Gastrocnemius medialis (tissue), 4 donors: ENCODE measurements at regions not wholly inside any gene's neighbourhood (a gene's known extent, or its start where the extent isn't known, plus 50 kb on each side); places are given as distances from the start of the nearest gene placed in this dataset.

Experiments
- ATAC-seq, 2 donors: fragments of 150-250 bp; one replicate each; pipeline ENCODE4 v1.9.1; 2016
- DNase-seq, 2 donors: peaks; one replicate each; pipeline ENCODE4 v3.0.0-alpha.2; 2019
- H3K27ac ChIP-seq, 4 donors: fragments of 200-600 bp; sonication (generic); 1 replicate in 1 of 4; 2 replicates in 3 of 4; pipeline ENCODE4 v1.5.1; 2016 to 2018; ENCODE audit warnings: mild to moderate bottlenecking in 2 of 4, moderate library complexity in 1 of 4
- H3K27me3 ChIP-seq, 3 donors: fragments of 200-600 bp; sonication (generic) in 2 of 3; 1 replicate in 1 of 3; 2 replicates in 2 of 3; pipeline versions ENCODE4 v1.5.1 to v1.6.0; 2016 to 2019; ENCODE audit warnings: mild to moderate bottlenecking in 1 of 3, moderate library complexity in 1 of 3
- H3K36me3 ChIP-seq, 2 donors: fragments of 200-600 bp; sonication (generic) in 1 of 2; one replicate each; pipeline ENCODE4 v1.5.1; 2017 to 2018
- H3K4me1 ChIP-seq, 2 donors: fragments of 200-600 bp; sonication (generic) in 1 of 2; one replicate each; pipeline ENCODE4 v1.5.1; 2016 to 2017; ENCODE audit warnings: mild to moderate bottlenecking in 2 of 2
- H3K4me3 ChIP-seq, 4 donors: fragments of 200-600 bp; sonication (generic) in 3 of 4; 1 replicate in 1 of 4; 2 replicates in 3 of 4; pipeline ENCODE4 v1.5.1; 2016 to 2019; ENCODE audit warnings: mild to moderate bottlenecking in 2 of 4
- H3K9me3 ChIP-seq, 3 donors: fragments of 200-600 bp; sonication (generic) in 2 of 3; 1 replicate in 1 of 3; 2 replicates in 2 of 3; pipeline ENCODE4 v1.5.1; 2016 to 2019
- POLR2A ChIP-seq, 2 donors: fragments of 450-650 bp; IDR thresholded peaks; one replicate each; pipeline ENCODE4 v1.6.1; 2017; ENCODE audit warnings: antibody characterized with exemption in 2 of 2, mild to moderate bottlenecking in 2 of 2, moderate library complexity in 2 of 2
- in situ Hi-C, 4 donors: fragments of 200-750 bp; cut with MboI; loops; one replicate each; pipeline versions ENCODE4 v1.15.0 to v1.8.0; 2017; ENCODE audit warnings: low sequenced_read_pairs in 4 of 4
- intact Hi-C: fragments of 100-400 bp; cut with DNase I; formaldehyde crosslinking; loops from one replicate; pipeline ENCODE4 v1.15.1; 2023; ENCODE audit warnings: low total_unique reads
- TF ChIP-seq, protein P1 (sequence below), 5 experiments: fragments of 450-650 bp in 3 of 5; fragments of 200-600 bp in 2 of 5; sonication (generic) in 2 of 5; IDR thresholded peaks in 4 of 5; conservative IDR thresholded peaks in 1 of 5; 1 replicate in 4 of 5; 2 replicates in 1 of 5; pipeline ENCODE4 v1.5.1; 2016 to 2019; ENCODE audit warnings: antibody characterized with exemption in 5 of 5, mild to moderate bottlenecking in 3 of 5, moderate library complexity in 3 of 5

- intact Hi-C loops, result no loop called here
- no peak for ATAC-seq
- no peak for DNase-seq
- no peaks in the 10 kb centered on the region for H3K9me3 ChIP-seq
- no peaks in the 10 kb centered on the region for H3K36me3 ChIP-seq
- H3K27me3 ChIP-seq, result no peaks in the 10 kb centered on the region
- no peak for TF ChIP-seq POLR2A (IDR thresholded peaks at IDR 0.05)
- TF ChIP-seq, protein P1, sequence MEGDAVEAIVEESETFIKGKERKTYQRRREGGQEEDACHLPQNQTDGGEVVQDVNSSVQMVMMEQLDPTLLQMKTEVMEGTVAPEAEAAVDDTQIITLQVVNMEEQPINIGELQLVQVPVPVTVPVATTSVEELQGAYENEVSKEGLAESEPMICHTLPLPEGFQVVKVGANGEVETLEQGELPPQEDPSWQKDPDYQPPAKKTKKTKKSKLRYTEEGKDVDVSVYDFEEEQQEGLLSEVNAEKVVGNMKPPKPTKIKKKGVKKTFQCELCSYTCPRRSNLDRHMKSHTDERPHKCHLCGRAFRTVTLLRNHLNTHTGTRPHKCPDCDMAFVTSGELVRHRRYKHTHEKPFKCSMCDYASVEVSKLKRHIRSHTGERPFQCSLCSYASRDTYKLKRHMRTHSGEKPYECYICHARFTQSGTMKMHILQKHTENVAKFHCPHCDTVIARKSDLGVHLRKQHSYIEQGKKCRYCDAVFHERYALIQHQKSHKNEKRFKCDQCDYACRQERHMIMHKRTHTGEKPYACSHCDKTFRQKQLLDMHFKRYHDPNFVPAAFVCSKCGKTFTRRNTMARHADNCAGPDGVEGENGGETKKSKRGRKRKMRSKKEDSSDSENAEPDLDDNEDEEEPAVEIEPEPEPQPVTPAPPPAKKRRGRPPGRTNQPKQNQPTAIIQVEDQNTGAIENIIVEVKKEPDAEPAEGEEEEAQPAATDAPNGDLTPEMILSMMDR (IDR thresholded peaks at IDR 0.05 in 4 of 5, conservative IDR thresholded peaks at IDR 0.05 in 1 of 5), result no peak
- H3K4me1 ChIP-seq, result no peaks in the 10 kb centered on the region
- in situ Hi-C loops, result loop anchor here in 1 of 4 donors (10.0 kb wide), 1 partner anchor 331 kb away; no protein-coding TSS in a partner anchor
- no peak overlapping the region for H3K27ac ChIP-seq
- no peak overlapping the region for H3K4me3 ChIP-seq
Measured at GRCh38 chr15:70465812-70466211, 297.5 kb downstream of the UACA start.

DNA sequence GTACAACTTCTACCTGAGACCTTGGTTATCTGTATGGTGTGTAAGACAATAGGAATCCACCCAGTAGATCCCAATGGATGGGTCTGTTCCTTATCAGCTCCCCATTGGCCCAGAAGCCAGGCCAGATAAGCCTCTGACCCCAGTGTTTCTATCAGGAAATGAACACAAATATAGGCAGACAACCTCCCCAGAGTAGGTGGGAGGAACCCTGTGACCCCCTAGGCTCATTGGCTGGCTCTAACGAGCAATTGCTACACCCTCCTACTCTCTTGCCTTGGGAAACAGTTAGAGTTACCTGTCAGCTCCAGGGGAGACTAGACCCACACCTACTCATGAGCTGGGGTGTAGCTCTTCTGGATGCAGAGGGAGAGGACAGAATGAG lies 299.9 kb downstream of the UACA start:
- no peaks in the 10 kb centered on the region for H3K36me3 ChIP-seq
- H3K4me3 ChIP-seq, result no peak overlapping the region
- intact Hi-C loops, result no loop called here
- TF ChIP-seq POLR2A (IDR thresholded peaks at IDR 0.05), result no peak
- TF ChIP-seq, protein P1 (IDR thresholded peaks at IDR 0.05 in 4 of 5, conservative IDR thresholded peaks at IDR 0.05 in 1 of 5), result no peak
- DNase-seq, result no peak
- no peaks in the 10 kb centered on the region for H3K9me3 ChIP-seq
- H3K4me1 ChIP-seq, result peaks cover 0 to 3% of the 10 kb centered on the region in 2 donors
- no peaks in the 10 kb centered on the region for H3K27me3 ChIP-seq
- in situ Hi-C loops, result loop anchor here in 1 of 4 donors (10.0 kb wide), 1 partner anchor 329 kb away; no protein-coding TSS in a partner anchor
- no peak for ATAC-seq
- H3K27ac ChIP-seq, result no peak overlapping the region

GRCh38 chr15:70461992-70462391 lies 301.4 kb downstream of the UACA start:
- no peak overlapping the region for H3K27ac ChIP-seq
- intact Hi-C loops (no loop called here), in situ Hi-C loops (loop anchor here in 1 of 4 donors (10.0 kb wide), 1 partner anchor 327 kb away; no protein-coding TSS in a partner anchor)
- ATAC-seq (no peak), DNase-seq (no peak)
- H3K4me1 ChIP-seq, result peaks cover 0 to 3% of the 10 kb centered on the region in 2 donors
- H3K9me3 ChIP-seq, result no peaks in the 10 kb centered on the region
- TF ChIP-seq POLR2A (IDR thresholded peaks at IDR 0.05), result no peak
- TF ChIP-seq, protein P1 (IDR thresholded peaks at IDR 0.05 in 4 of 5, conservative IDR thresholded peaks at IDR 0.05 in 1 of 5), result no peak
- no peaks in the 10 kb centered on the region for H3K36me3 ChIP-seq
- H3K4me3 ChIP-seq, result no peak overlapping the region
- H3K27me3 ChIP-seq, result no peaks in the 10 kb centered on the region

DNA sequence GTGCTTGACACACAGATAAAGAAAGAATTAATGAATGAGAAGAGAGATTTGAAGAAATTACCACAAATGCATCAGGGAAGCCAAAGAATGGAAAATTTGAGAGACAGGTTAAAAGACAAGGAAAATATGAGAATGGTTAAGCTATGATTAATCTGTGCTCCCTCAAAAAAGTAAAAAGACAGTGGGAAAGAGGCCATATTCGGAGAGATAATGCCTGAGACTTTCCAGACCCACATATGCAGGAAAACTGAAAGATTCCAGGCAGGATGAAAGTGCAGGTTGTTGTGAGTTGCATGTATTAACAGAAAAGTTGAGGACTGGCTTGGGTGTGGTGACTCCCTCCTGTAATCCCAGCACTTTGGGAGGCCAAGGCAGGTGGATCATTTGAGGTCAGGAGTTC lies 302.3 kb downstream of the UACA start:
- no peaks in the 10 kb centered on the region for H3K36me3 ChIP-seq
- TF ChIP-seq, protein P1 (IDR thresholded peaks at IDR 0.05 in 4 of 5, conservative IDR thresholded peaks at IDR 0.05 in 1 of 5), result no peak
- TF ChIP-seq POLR2A (IDR thresholded peaks at IDR 0.05), result no peak
- no peak for DNase-seq
- H3K27ac ChIP-seq, result no peak overlapping the region
- intact Hi-C loops, result no loop called here
- no peak overlapping the region for H3K4me3 ChIP-seq
- in situ Hi-C loops, result loop anchor here in 1 of 4 donors (10.0 kb wide), 1 partner anchor 326 kb away; no protein-coding TSS in a partner anchor
- no peaks in the 10 kb centered on the region for H3K27me3 ChIP-seq
- peaks cover 0 to 3% of the 10 kb centered on the region in 2 donors for H3K4me1 ChIP-seq
- no peak for ATAC-seq
- no peaks in the 10 kb centered on the region for H3K9me3 ChIP-seq

DNA sequence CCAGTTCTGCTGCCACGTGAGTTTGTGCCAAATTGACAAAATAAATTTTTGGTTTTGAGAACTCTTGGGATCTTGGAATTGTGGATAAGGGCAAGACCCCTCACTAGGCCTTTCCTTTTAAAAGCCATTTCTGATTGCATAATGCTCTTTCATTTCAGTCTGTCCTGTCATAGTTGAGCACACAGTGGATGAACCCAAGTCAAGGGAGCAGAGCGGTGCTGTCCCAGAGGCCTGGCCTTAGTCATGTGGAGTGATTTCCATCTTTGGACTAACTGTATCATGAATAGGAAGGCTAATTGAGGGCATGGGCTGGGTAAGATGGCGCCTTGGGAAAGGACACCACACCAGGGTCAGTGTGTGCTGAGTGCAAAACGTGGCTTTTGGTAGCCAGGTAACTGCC lies 304.0 kb downstream of the UACA start:
- peaks cover 0 to 3% of the 10 kb centered on the region in 2 donors for H3K4me1 ChIP-seq
- H3K9me3 ChIP-seq, result no peaks in the 10 kb centered on the region
- TF ChIP-seq, protein P1 (IDR thresholded peaks at IDR 0.05 in 4 of 5, conservative IDR thresholded peaks at IDR 0.05 in 1 of 5), result no peak
- no peak for TF ChIP-seq POLR2A (IDR thresholded peaks at IDR 0.05)
- intact Hi-C loops (no loop called here), in situ Hi-C loops (no loop called here)
- no peak for DNase-seq
- no peaks in the 10 kb centered on the region for H3K27me3 ChIP-seq
- no peaks in the 10 kb centered on the region for H3K36me3 ChIP-seq
- H3K27ac ChIP-seq, result no peak overlapping the region
- H3K4me3 ChIP-seq, result no peak overlapping the region
- no peak for ATAC-seq
